Dermis microvascular lymphatic vessel endothelial cell (primary cell): ENCODE measurements at regions not wholly inside any gene's neighbourhood (a gene's known extent, or its start where the extent isn't known, plus 50 kb on each side); places are given as distances from the start of the nearest gene placed in this dataset.
"Not testable (repeated sequence)": the region's sequence is repeated elsewhere in the genome, so short reads cannot be mapped to it uniquely, and the experiment has no call there.

Source experiments
- DNase-seq, 2 donors: peaks; one replicate each; pipeline versions ENCODE4 v3.0.0 to v3.0.0-alpha.2; 2010; ENCODE audit warnings: low read depth in 2 of 2

DNA sequence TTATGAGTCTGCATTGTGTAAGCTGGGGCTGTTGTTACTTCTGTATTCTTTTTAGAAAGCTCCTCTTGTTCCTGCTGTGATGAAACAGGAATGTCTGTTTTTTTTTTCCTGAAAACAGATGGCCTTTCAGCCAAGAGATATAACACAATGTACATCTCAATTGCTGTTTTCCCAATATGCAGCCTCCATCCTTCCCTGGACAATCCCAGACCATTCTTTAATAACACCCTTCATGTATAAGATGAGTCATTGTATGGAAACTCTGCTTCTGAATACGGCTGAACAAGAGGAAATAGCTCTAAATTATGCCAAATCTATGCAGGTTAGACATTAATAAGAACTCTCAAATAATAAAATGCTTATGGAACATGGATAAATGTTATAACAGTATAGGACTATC lies 60.2 kb upstream of the LRRC4C start:
- DNase-seq, result no peak

DNA sequence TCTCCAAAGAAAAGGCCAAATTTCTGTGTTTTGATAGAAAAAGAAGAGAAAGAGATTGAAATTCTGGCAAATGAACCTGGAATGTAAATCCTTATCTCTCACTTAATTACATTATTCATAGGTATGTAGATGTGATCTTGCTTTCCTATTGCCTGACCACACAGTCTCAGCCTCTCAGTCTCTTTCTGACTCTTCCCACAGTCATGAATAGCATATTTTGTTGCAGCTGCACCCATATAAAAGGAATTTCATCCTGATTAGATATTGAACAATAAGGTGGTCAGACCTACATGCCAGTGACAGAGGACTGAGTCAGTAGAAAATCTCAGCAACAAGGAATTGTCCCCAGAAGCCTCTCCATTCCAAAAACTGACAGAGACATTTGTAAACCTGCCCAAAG lies 62.9 kb upstream of the LRRC4C start:
- DNase-seq, result no peak

DNA sequence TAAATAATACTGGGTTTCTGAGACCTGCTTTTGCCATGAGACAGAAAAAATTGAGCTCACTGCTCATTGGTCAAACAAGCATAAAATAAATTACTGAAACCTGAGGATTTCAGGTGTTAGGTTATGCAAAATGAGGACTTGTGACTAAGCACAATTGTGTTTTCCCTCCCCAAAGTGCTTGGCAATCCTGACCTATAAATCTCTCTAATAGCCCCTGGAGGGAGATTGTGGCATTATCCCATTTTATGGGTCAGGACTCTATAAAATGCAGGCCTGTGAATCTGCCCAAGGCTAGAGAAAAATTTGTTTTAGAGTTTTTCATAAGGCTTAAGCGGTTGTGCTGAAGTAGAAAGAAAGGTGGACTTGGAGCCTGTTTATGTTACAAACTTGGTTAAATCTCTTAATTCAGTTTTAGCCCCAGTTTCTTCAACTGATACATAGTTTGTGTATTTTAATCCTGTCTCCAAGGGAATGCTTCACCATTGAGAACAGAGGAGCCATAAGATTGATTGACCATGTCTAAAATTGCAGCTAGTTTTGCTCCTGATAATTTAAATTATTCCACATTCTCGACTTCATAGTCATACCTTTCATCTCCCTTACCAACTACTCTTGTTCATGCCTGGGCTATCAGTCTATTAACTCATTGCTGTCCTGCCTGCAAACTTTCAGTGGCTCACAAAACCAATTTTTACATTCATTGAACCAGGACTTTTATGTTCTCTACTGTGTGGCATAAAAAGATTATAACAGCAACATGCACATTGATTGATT lies 63.6 kb upstream of the LRRC4C start:
- DNase-seq, result no peak

DNA sequence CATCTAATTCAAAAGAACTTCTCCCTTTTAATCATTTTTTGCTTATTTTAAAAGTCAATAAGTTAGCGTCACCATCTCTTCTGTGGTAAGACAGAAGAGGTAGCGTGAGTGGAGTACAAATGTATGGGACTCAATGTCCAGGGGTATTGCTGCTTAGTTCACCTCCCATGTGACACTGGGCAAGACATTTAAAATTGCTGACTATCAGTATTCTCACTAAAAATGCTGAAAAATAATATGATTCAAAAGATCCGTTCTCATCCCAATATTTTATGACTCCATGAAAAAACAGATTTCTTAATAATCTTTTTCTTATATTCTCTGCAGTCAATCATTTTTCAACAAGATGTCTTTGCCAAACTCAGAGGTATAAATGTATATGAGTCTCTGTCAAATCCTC lies 68.1 kb upstream of the LRRC4C start:
- DNase-seq, result no peak

DNA sequence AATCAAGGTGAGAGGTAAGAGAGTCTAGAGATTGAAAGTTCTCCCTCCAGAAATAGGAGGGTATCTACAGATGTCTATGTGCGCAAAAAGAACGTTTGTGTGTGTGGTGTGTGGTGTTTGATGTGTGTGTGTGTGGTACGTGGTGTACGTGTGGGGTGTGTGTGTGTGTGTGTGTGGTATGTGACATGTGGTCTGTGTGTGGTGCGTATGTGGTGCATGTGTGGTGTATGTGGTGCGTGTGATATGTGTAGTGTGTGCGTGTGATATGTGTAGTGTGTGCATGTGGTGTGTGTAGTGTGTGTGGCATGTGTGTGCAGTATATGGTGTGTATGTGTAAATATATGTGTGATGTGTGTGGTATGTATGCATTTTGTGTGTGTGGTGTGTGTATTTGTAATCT lies 73.0 kb upstream of the LRRC4C start:
- no peak for DNase-seq

DNA sequence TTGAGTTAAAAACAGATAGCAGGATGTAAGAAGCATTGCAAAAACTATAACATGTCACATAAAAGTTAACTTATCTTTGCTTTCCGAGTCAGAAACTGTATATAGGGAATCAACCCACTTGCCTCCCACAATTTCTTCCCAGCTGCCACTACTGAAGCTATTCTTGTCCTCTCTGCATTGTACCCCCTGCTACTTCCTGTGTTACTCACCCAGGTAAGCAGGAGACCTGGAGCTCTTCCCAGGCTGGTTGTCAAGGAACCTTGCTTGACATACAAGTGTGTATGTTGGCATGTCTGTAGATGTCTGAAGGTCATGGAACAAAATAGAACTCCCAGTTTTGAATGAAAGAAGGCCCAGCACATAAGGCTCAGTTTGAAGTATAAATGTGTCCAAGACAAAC lies 74.3 kb upstream of the LRRC4C start:
- no peak for DNase-seq

DNA sequence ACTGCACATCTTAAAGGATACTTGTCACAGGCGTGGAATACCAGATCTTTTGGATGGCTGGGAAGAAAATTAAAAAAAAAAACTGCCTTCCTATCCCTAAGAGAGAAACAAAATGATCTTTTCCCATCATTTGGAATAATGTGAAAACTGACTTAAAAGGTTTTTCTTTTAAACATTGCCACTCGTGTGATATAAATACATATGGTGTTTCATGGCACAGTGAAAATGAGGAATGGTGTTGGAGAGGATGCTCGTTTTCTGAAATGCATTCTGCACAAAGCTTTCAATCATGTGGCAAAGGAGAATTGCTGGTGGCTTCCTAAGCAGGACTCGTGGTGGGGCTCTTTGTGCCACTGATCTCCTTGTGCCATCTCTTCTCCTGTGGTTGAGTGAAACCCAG lies 74.9 kb upstream of the LRRC4C start:
- no peak for DNase-seq

DNA sequence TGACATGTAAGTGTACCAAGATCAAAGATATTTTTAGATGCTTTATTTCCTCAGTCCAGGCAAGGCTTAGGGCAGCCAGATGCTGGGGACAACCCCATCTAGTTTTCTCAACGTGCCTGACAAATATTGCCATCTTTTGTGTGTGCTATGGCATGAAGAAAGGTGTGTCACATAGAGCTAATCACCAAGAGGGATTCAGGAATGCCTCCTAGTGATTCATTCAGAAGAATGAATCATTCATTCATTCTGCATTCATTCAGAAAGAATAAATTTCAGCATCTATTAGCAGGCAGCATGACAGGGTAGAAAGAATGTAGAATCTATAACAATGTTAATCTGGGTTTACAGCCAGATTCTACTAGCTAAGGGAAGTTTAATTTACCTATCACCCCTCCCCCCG lies 75.4 kb upstream of the LRRC4C start:
- no peak for DNase-seq

DNA sequence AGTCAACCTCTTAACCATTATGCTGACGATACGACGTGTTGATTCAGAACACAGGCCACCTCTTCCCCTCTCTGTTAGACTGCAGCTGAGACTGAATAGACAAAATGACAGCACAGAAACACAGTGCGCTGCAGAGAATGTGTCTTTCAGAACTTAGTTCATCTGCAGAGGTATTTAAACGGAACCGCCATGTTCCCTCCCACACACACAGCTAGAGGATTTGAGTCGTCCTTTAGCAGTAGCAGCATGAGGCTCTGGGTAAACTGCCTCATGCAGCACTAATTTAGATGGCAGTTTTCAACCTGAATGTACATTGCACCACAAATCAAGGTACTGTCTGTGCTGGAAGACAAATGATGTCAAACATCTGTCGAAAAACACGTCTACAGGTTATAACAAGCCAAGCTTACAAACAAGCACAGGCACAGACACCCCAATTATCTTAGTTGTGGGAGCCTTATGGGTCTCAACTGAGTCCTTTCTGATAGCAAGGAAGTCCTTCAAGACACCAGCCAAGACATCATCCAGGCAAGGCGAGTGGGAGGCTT lies 76.6 kb upstream of the LRRC4C start:
- DNase-seq, result no peak

DNA sequence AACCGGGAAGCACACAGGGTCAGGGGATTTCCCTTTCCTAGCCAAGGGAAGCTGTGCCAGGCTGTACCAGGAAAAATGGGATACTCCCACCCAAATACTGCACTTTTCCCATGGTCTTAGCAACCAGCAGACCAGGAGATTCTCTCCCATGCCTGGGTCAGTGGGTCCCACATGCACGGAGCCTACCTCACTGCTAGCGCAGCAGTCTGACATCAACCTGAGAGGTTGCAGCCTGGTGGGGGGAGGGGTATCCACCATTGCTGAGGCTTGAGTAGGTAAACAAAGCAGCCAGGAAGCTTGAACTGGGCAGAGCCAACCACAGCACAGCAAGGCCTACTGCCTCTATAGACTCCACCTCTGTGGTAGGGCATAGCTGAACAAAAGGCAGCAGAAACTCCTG lies 85.5 kb upstream of the LRRC4C start:
- not testable (repeated sequence) for DNase-seq

DNA sequence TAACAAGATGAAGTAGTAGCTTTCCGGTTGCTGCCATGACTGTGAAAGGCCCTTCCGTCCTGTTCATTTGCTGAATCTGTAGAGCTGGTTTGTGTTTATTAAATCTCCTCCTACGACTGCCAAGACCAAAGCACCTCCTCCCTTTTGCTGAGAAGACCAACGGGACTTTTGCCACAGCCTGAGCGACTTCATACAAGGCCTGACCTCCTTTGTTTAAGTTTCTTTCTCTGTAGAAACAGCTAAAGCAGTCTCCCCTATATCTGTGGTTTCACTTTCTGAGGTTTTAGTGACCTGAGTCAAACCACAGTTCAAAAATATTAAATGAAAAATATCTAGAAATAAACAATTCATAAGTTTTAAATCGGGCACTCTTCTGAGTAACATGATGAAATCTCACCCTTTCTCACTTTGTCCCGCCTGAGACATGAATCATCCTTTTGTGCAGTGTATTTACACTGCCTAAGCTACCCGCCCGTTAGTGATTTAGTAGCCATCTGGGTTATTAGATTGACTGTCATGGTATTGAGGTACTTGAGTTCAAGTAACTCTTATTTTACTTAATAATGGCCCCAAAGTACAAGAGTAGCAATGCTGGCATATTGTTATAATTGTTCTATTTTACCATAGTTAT lies 119.1 kb upstream of the LRRC4C start:
- DNase-seq, result no peak

DNA sequence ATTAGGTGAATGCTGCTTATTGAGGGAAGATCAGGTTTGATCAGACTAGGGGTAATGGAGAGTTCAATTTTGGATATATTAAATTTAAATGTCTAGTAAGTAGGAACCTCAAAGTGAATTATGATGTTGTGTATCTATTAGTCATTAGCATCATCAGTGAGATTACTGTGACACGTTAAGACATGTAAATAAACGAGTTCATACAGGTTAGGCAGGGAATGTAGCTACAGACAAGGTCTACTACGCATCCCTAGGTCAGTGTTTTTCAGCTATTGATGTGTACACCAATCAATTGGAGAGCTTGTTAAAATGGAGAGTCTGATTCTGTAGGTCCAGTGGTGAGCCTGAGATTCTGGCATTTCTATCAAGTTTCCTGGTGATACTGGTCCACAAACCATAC lies 120.1 kb upstream of the LRRC4C start:
- no peak for DNase-seq

DNA sequence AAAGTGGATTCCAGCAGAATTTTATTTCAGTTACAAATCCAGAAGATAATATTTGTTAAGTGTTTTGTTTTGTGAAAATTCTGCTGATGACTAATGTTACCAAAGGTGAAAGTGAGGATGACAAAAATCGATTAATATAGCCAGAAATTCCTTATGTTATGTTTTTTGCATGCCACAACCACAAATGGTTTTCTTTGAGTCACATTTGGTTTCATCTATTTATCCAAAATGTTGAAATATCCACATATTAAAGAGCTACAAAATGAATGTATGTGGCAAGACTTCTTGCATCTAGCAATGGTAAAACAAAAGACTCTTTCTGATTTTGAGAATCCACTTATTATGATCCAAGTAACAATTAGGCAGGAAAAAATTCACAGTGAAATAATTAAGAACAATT lies 150.1 kb upstream of the LRRC4C start:
- no peak for DNase-seq

DNA sequence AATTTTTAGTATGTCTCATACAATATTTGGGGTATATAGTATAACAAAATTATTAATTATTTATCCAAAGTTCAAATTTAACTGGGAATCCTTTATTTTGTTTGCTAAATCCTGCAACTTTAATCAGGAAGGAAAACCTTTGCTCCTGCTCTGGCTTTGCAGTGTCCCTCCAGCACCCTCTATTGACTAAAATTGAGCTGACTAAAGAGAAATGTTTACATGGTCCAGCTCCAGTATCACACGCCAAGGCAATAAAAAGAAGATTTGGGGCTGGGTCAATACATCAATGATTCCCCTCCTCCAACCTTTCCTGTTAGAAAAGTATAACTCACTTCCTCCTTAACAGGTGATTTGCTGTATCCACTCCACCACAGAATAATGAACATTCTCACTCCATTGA lies 153.0 kb upstream of the LRRC4C start:
- no peak for DNase-seq

DNA sequence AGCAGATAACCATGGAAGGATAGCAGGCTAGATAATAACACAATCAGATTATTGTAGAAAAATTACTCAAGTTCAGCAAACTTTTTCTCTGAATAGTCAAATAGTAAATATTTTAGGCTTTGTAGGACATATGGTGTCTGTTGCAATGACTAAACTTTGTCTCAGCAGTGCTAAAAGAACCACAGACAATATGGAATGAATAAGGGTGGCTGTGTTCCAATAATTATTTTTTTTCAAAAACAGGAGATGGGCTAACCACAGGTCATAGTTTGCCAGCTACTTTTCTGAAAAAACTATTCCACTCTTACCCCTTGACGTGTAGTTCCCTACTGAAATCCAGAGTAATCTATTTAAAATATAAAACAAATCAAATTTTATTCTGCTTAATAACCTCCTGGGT lies 153.9 kb upstream of the LRRC4C start:
- no peak for DNase-seq

DNA sequence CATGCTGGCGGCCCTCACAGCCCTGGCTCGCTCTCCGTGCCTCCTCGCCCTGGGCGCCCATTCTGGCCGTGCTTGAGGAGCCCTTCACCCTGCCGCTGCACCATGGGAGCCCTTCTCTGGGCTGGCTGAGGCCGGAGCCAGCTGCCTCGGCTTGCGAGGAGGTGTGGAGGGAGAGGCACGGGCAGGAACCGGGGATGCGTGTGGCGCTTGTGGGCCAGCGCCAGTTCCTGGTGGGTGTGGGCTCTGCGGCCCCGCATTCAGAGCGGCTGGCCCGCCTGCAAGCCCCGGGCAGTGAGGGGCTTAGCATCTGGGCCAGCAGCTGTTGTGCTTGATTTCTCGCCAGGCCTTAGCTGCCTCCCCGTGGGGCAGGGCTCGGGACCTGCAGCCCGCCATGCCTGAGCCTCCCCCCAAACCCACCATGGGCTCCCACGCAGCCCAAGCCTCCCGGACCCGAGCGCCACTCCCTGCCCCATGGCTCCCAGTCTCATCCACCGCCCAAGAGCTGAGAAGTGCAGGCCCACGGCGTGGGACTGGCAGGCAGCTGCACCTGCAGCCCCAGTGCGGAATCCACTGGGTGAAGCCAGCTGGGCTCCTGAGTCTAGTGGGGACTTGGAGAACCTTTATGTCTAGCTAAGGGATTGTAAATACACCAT lies 163.4 kb upstream of the LRRC4C start:
- no peak for DNase-seq

DNA sequence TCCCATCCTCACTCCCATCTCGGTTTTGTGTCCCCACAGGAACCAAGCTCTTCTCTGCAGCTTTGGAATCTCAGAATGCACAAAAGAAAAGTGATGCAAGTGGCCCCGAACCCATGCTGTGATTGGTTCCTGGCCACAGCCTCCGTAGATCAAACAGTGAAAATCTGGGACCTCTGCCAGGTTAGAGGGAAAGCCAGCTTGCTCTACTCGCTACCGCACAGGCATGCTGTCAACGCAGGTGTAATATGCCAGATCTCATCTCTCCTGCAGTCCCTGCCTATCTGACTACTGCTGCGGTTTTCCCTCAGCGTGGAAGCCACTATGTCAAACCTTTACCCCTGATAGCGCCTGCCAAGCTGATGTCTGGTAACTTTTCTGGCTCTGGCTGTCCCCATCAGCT lies 200.5 kb upstream of the LRRC4C start:
- DNase-seq, result no peak

DNA sequence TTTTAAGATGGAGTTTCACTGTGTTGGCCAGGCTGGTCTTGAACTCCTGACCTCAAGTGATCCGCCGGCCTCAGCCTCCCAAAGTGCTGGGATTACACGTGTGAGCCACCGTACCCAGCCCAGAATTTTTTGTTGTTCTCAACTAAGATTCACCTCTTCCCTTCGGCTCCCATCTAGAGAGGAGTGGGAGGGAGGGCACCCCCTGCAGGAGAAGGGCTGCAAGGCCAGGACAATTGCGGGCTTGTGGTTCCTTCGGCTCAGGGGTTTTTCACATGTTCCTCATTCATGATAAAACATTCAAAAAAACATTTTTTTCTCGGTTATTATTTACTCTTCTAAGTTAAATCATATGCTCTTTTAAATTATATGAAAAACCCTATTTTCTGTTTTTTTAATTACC lies 201.1 kb upstream of the LRRC4C start:
- DNase-seq, result no peak

DNA sequence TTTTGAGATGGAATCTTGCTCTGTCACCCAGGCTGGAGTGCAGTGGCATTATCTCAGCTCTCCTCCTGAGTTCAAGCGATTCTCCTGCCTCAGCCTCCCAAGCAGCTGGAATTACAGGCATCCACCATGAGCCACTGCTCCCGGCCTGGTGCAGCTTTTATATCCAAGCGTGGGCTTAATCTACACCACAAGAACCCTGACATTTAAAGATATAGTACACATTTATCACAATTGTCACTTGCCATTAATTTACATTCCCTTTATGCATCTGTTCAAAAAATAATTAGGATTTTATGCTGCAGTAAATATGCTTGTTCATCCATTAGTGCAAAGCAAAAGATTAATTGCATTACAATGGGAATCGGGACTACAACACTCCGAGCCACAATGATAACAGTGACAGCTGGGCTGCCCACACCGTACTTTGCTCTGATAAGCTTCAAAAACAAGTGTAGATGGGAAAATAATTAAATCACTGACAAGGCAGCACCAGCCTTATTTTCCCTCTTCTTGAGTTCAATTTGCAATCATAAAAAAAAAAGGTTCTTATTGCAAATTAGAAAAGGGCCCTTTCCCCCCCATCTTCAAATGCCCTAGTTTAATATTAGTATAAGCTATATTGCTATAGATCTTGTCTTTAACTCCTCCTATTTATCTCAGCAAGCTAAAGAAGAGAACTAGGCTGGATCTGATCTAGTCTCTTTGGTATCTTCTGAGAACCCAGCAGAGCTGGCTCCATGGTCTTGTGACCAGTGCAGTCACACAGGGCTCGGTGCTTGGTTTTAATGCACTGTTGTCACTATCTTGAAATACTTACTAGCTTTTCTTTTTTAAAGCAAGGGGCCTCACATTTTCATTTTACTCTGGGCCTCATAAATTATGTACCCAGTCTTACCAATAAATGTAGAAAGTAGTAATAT lies 206.2 kb upstream of the LRRC4C start:
- no peak for DNase-seq

DNA sequence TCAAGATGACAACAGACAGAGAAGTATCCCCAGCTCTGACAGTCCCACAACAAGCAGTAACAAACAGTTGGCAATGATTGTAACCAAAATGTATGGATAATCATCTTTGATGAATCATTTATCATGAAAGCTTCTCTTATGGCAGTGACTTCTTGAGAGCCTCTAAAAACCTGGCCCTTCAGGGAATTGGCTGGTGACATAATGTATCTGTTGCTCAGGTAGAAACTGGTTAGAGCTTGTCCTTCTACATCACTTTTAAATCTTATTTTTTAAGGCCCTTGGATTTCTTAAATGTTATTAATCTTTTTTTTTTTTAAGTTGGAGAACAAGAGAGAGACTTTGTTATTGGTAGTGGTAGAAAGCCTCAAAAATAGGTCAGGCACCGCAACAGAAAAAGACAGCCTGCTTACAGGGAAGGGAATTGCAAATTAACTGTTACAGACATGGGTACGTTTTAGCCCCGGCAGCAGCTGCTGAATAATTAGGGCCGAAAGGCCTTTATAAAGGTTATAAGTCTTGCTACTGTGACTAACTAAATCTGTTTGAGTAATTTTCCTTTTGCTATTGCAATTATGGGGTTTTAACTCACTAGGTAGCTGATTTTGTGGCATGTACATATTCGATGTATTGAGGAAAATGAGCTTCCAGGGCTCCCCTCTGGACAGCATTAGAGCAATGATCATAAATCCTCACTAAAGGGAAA lies 207.7 kb upstream of the LRRC4C start:
- DNase-seq, result no peak

DNA sequence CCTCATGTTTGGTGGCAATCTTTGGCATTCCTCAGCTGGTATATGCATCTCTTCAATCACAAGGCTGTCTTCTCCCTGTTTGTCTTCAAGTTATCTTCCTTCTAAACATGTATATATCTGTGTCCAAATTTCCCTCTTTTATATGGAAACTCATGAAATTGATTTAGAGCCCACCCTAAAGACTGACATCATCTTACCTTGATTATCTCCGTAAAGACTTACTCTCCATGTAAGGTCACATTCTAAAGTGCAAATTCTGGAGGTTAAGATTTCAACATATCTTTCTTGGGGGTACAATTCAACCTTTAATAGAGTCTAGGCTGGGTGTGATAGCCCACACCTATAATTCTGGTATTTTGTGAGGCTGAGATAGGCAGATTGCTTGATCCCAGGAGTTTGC lies 215.8 kb upstream of the LRRC4C start:
- no peak for DNase-seq
